HG02588 (cell line): ENCODE measurements at regions not wholly inside any gene's neighbourhood (a gene's known extent, or its start where the extent isn't known, plus 50 kb on each side); places are given as distances from the start of the nearest gene placed in this dataset.
"Not testable (repeated sequence)": the region's sequence is repeated elsewhere in the genome, so short reads cannot be mapped to it uniquely, and the experiment has no call there.

ENCODE experiments used
- ATAC-seq: cut with Tn5 transposase; IDR thresholded peaks from one replicate; pipeline ENCODE4 v1.9.1; 2021; ENCODE audit warnings: mild to moderate bottlenecking, moderate library complexity; ENCODE audit not compliant: unreplicated experiment

- ATAC-seq: no peak
These were observed 210.2 kb downstream of the KCNRG start for GRCh38 chr13:50225193-50226155.

- ATAC-seq: peak; percentile 51
These were observed 211.4 kb downstream of the KCNRG start for GRCh38 chr13:50226515-50227155.

DNA sequence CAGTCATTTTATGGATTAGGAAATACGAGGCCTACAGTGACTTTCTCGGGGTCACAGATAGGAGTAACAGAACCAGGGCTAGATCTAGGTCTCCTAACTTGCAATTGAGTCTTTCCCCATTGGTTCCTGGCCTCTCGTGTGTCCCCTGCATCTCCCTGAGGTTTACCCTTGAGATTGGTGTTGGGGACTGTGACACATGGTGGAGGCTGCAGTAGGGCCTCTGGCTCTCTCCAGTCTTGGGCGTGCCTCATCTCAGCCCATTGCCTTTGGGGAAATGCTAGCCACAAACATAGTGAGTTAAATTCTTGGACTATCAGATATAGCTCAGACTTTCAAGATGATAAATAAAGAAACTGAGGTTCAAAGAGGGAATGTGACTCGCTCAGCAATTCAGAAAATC, 212.1 kb downstream of the KCNRG start:
- ATAC-seq: no peak

DNA sequence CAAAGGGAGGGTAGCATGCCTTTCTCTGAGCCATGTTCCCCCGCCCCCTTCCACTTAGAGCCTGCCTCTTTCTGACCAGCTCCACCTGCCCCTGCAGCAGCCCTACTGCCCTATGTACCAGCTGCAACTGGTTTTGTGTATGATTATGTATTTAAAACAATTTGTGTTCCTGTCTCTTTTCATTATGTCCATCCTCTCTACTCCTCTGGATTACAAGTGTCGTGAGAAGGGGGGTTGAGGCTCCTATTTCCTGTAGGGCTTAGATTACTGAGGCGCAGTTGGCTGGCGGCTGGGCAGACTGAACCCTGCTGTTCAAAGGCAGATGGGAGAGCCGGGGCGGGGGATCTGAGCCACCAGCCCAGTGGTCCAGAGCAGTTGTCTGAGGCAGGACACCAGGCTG, 213.3 kb downstream of the KCNRG start:
- ATAC-seq: no peak

- ATAC-seq: no peak
These were observed 214.9 kb downstream of the KCNRG start for GRCh38 chr13:50229960-50230661.

- ATAC-seq: no peak
These were observed 215.4 kb downstream of the KCNRG start for GRCh38 chr13:50230662-50230978.

DNA sequence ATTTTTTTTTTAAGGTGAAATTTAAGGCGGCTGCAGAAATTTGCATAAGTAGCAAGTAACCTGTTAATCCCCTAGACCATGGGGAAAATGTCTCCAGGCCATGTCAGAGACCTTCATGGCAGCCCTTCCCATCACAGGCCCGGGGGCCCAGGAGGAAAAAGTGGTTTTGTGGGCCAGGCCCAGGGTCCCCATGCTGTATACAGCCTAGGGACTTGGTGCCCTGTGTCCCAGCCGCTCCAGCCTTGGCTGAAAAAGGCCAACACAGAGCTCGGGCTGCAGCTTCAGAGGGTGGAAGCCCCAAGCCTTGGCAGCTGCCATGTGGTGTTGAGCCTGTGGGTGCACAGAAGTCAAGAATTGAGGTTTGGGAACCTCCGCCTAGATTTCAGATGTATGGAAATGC, 218.3 kb downstream of the KCNRG start:
- ATAC-seq: not testable (repeated sequence)

GRCh38 chr13:50235604-50236342, 220.5 kb downstream of the KCNRG start:
- no peak for ATAC-seq

DNA sequence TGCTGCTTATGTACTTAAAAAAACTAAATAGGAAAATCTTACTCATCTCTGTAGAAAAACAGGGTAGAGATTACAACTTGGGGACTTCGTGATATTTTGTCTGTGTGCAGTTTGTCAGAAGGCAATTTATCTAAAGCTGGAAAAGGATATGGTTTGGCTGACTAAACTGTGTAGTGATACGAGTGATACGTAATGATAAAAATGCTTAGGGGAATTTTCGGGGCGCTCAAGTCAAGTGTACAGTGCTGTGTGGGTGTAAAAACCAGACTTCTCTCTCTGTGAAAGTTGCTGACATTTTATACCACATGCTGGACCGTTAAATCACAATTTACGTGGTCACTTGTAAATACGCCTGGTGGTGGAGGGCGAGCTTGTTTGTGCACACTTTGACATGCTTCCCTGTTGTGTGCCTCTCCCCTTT, 221.7 kb downstream of the KCNRG start:
- peak; percentile 95 for ATAC-seq

GRCh38 chr13:50238922-50239321, 223.7 kb downstream of the KCNRG start:
- no peak for ATAC-seq

DNA sequence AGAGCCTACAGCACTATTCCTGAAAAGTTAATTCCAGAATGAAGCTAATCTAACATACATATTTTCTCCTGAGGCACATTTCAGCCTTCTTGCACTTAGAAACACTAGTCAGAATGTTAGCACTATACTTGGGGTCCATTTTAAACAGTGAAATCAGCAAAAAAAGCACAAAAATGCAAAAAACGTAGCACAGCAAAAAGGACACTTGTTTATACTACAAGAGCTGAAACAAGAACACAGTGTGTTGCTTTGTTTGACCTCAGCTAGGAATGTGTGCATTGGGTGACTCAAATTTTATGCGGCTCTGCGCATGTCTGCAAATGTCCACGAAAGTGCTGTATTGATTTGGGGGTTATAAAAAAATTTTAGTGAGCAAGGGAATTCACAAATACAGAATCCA, 226.2 kb downstream of the KCNRG start:
- ATAC-seq: no peak

GRCh38 chr13:50243931-50244330, 228.7 kb downstream of the KCNRG start:
- no peak for ATAC-seq

- no peak for ATAC-seq
These were observed 229.1 kb downstream of the KCNRG start for GRCh38 chr13:50244355-50244712.

GRCh38 chr13:50244713-50245574, 229.7 kb downstream of the KCNRG start:
- peak; percentile 87 for ATAC-seq

DNA sequence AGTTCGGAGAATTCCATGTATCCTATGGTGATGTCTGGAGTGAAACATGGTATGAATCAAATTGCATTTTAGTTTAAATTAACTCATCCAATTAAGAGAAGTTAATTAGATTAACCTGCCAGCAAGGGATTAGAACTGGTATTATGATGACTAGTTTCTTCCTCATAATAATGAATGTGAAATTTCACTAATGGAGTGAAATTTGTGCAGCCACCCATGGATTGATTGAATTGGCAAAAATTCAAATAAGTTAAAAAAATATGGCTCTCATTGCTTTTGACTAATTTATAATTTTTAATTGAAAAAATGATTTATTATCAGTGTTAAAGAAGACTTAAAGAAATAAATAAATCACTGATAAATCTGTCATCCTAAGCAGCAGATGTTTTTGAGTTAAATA, 232.0 kb downstream of the KCNRG start:
- no peak for ATAC-seq

DNA sequence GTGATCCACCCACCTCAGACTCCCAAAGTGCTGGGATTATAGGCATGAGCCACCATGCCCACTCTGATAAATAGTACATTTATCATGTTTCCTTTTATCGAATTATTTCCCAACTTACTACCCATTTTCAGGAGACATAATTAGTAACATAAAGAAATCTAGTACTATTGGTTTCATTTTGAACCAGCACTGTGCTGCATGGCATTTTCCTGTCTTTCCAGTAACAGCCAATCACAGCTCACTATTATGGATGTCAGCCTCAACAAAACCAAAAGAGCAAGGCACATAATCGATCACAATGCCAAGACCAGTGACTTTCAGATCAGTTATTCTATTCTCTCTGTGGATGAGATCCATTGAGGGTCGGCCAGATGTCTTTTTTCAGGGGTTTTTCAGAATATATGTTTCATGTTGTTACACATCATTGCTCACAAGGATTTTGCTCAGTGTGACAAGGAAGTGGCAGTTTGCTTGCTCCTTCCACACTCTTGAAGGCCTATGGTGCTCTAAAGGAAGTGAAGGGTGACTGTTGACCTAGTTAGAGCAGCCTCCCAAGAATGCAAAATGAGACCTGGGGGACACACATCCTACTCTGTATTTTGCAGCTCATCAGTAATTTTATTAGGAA, 233.4 kb downstream of the KCNRG start:
- no peak for ATAC-seq

DNA sequence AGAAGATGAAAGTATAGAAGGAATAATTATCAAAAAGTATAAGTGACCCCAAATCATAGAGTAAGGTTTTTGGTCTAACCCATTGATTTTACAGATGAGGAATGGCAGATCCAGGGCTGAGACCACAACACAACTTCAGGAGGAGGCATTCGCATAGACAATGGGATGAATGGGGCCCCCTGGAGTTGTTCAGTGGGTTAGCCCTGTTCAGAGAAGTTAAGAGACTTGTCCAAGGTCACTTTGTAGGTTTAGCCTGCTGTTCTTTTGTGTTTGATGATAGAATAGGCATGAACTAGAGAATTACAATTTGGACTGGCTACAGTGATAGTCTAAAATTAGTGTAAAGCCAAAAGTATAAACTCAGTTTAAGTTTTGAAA, 233.9 kb downstream of the KCNRG start:
- ATAC-seq: no peak

DNA sequence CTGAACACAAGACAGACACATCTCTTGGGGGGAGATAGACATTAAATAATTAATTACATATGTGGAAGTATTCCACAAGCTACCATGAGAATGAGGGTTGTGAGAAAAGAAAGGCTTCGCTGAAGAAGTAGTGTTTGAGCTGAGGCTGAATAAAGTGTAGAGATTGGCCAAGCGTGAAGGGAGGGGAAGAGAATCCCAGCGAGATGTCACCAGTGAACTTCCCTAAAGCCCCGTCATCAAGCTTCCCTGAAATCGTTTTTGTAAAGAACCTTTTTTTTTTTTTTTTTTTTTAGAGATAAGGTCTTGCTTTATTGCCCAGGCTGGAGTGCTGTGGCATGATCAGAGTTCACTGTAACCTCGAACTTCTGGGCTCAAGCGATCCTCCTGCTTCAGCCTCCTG, 235.2 kb downstream of the KCNRG start:
- no peak for ATAC-seq

GRCh38 chr13:50255639-50256038, 240.4 kb downstream of the KCNRG start:
- no peak for ATAC-seq
